ENCODE measurements at regions not wholly inside any gene's neighbourhood (a gene's known extent, or its start where the extent isn't known, plus 50 kb on each side); places are given as distances from the start of the nearest gene placed in this dataset.
A peak's percentile ranks its signal among the peaks of the same experiment; 100 is the strongest.
"Not testable (repeated sequence)": the region's sequence is repeated elsewhere in the genome, so short reads cannot be mapped to it uniquely, and the experiment has no call there.

DNA sequence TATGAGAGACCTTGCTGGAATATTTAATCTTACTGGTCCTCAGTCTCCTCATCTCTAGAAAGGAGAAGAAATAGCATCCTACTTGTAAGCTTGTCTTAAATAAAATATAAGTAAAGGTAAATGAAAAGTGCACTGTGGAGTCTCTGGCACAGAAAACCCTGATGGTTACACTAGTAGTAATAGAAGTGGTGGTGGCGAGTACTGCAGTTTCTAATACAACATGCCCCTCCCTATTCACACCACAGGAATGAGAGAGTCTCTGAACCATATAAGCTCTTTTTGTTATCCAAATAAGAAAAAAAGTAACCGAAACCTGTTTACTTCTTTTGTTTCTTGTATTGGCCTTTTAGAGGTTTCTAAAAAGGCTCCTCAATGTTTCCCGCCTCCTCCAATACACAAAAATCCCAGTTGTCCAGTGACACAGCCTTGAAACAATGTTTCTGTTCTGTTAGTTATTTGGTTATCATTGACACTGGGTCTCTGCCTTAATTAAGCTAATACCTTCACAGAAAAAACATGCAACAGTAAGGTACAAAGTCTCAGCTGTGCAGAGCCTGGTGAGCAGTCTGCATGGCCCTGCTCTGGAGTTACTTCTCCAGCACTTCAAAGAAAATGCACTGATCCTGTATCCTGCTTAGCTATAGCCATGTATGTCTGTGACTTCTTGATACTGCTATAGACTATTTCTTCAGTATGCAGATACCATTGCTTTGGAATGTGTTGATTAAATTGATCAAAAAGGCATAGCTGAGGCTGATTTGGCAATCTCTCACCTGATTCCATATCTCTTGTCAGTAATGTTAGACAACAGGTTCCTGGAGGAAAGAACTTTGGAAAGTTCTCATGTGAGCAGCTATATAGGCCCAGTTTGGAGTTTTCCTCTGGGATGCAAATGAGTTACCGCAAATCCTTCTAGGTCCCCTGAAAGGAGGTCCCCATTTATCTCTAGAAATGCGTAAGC is 315.6 kb upstream of the IL12A start:
- DNase-seq (ENCODE audit: low spot score): no peak
- intact Hi-C loops (cut with DNase I): no loop called here

- intact Hi-C loops (cut with DNase I): no loop called here
- DNase-seq (ENCODE audit: low spot score): no peak
These were observed 314.1 kb upstream of the IL12A start for GRCh38 chr3:159674583-159674982.

- intact Hi-C loops (cut with DNase I): no loop called here
- no peak for DNase-seq (ENCODE audit: low spot score)
These were observed 313.4 kb upstream of the IL12A start for GRCh38 chr3:159675285-159675684.

GRCh38 chr3:159679900-159680299 is 308.7 kb upstream of the IL12A start:
- intact Hi-C loops (cut with DNase I): no loop called here
- DNase-seq (ENCODE audit: low spot score): no peak

DNA sequence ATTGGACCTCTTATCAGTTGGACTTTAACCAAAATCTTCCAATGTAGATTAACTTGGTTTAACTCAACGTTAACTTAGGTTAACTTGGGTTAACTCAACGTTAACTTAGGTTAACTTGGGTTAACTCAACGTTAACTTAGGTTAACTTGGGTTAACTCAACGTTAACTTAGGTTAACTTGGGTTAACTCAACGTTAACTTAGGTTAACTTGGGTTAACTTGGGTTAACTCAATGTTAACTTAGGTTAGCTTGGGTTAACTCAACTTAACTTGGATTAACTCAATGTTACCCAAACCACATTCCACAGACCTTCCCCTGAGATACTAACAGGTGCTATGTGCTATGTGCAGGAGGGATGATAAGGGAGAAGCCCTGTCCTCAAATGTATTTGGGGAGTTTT is 306.9 kb upstream of the IL12A start:
- DNase-seq (ENCODE audit: low spot score); intact Hi-C loops (cut with DNase I): not testable (repeated sequence)

DNA sequence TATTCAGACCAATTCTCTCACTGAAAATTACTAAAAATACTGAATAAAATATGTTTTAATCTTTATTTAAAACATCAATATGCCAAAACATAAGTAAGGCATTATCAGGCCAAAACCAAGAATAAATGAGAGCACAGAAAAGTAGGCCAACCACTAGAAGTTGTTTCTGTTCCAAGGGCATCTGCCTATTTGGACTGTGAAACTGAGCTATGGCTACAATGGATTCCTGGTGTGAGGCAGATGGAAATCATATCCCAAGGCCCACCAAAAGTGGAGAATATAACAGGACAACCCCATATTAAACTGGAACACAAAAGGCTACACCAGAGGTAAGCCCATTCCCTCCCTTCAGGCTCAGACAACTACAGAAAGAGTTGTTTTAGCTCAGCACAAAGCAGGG is 302.8 kb upstream of the IL12A start:
- intact Hi-C loops (cut with DNase I): no loop called here
- no peak for DNase-seq (ENCODE audit: low spot score)

GRCh38 chr3:159693226-159693625 is 295.4 kb upstream of the IL12A start:
- no peak for DNase-seq (ENCODE audit: low spot score)
- intact Hi-C loops (cut with DNase I): loop anchor here in 1 of 2 donors (10.0 kb wide), 1 partner anchor 52 kb away; no protein-coding TSS in a partner anchor

GRCh38 chr3:159711560-159712333 is 276.9 kb upstream of the IL12A start:
- DNase-seq (ENCODE audit: low spot score): peak; percentile 78
- intact Hi-C loops (cut with DNase I): no loop called here

DNA sequence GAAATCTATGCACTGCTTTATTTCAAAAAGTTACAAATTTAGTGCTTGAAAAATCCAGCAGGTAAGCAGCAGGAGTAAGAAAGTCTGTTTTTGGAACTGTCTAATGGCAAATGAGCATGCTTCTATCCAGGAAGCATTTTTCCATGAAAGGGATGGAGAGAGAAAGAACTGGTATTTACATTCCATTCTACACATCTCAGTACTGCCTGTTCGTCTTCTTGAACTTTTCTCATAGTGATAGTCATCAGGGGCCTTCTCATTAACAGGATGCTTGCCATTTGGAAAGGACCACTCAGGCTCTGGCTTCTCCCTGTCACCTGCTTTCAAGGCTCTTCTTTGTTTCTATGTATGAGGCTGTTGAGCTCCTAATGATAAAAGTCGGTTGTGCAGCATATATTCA is 267.3 kb upstream of the IL12A start:
- intact Hi-C loops (cut with DNase I): loop anchor here in 1 of 2 donors (5.0 kb wide), 1 partner anchor 346 kb away; no protein-coding TSS in a partner anchor
- no peak for DNase-seq (ENCODE audit: low spot score)

DNA sequence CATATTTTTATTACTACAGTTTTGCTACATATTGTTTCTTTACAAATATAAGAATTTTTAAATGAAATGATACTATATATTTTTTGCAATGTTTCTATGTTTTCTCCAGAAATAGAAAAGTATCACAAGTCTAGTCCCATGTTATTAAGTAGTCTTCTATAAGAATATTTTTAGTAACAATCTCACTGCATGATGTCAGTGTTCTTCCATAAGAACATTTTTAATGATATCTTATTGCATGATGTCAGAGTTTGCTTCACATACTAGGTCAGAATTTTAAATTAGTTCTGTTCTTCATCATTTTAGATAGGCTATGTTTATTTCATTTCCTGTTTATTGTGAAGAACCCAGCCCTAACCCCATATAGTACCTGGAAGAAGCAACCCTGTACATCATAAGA is 265.3 kb upstream of the IL12A start:
- no peak for DNase-seq (ENCODE audit: low spot score)
- intact Hi-C loops (cut with DNase I): loop anchor here in 1 of 2 donors (5.0 kb wide), 1 partner anchor 344 kb away; no protein-coding TSS in a partner anchor

DNA sequence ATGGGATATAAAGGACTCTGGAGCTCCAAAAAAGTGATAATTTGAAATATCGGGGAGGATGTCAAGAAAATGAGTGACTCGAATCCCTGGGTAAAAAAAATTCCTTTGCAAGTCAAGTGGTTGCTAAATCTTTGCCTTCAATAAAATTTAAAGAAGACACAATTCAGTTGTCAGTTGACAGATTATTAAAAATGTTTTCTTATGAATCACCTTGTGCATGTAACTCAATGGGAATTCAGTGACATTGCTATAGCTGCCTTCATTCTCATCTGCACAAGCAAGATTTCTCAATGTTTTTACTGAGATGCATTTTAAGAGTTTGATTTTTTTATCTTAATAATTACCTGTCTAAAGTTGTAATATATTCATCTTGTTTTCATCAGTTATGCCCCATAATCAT is 264.0 kb upstream of the IL12A start:
- intact Hi-C loops (cut with DNase I): loop anchor here in 1 of 2 donors (5.0 kb wide), 1 partner anchor 343 kb away; no protein-coding TSS in a partner anchor
- DNase-seq (ENCODE audit: low spot score): no peak

GRCh38 chr3:159726231-159726964 is 262.2 kb upstream of the IL12A start:
- intact Hi-C loops (cut with DNase I): no loop called here
- DNase-seq (ENCODE audit: low spot score): no peak

- intact Hi-C loops (cut with DNase I): no loop called here
- no peak for DNase-seq (ENCODE audit: low spot score)
These were observed 261.1 kb upstream of the IL12A start for GRCh38 chr3:159727506-159727905.

DNA sequence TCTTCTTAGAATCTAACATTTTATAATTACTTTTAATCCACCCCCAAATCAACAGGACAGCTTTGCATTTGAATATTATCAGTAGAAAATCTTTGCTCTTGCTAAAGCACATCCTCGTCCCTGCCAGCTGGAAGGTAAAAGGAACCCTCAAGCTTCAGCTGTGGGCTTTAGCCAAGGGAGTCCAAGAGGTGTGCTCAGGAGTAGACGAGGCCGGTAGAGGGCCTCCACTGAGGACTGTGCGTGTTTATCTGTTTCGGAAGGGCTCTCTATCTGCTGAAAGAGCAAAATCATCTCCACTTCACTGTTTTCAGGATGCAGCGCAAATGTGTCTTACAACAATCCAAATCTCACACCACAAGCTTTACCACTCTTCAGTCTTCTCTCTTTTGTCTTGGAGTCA is 257.4 kb upstream of the IL12A start:
- intact Hi-C loops (cut with DNase I): loop anchor here in 1 of 2 donors (10.0 kb wide), 1 partner anchor 116 kb away; no protein-coding TSS in a partner anchor

GRCh38 chr3:159732172-159733111 is 256.2 kb upstream of the IL12A start:
- intact Hi-C loops (cut with DNase I): loop anchor here in 1 of 2 donors (10.0 kb wide), 1 partner anchor 118 kb away; no protein-coding TSS in a partner anchor
- no peak for DNase-seq (ENCODE audit: low spot score)

More for the DNA sequence above, 257.4 kb upstream of the IL12A start:
- no peak for DNase-seq (ENCODE audit: low spot score)

DNA sequence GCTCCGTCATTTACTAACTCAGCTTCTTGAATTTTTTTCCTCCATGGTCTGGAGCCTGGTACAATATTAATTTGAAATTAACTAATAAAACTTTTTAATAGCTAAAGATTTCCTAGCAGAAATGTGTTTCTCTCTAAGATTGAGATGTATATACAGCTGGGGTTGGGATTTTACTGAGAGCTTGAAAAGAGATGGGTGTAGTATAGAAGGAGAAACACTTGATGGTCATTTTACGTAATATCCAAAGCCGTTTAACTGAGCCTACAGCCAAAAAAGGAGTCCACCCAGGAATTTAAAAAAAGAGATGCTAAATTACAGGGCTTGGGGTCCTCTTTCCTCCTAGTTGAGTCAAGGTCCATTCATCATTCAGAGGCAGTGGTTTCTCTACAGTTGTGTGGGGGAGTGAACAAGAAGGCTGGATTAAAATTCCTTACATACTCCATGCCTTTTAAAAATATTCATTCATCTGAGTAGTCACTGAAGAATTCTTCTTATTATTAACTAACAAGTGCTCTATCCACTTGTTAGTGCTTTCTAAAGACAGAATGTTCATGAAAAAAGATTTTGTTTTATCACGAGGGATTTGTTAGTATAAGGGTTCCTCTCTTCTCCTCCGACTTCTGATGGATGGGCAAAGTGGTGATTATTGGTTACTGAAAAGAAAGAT is 255.3 kb upstream of the IL12A start:
- DNase-seq (ENCODE audit: low spot score): no peak
- intact Hi-C loops (cut with DNase I): loop anchor here in 1 of 2 donors (10.0 kb wide), 1 partner anchor 119 kb away; no protein-coding TSS in a partner anchor

DNA sequence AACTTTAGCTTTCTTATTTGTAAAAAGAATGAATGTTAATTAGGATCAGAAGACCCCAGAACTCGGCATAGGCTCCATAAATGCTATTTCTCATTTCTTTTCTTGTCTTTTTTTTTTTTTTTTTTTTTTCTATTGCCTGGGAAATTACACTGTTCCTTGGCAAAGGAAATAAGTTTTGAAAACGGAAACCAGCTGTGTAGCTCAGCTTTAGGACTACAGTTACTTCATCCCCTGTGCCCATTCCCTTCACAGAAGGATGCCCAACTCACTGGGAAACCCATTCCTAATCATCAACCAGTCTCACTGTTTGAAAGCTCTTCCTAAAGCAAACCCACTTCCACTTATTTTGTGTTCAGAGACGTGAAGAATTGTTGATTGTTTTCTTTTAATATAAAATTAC is 254.0 kb upstream of the IL12A start:
- no peak for DNase-seq (ENCODE audit: low spot score)
- intact Hi-C loops (cut with DNase I): loop anchor here in 1 of 2 donors (10.0 kb wide), 1 partner anchor 120 kb away; no protein-coding TSS in a partner anchor
